Keratinocyte (primary cell): ENCODE measurements at regions not wholly inside any gene's neighbourhood (a gene's known extent, or its start where the extent isn't known, plus 50 kb on each side); places are given as distances from the start of the nearest gene placed in this dataset.

Source experiments
- CTCF ChIP-seq, 3 experiments: IDR thresholded peaks in 1 of 3; conservative IDR thresholded peaks in 1 of 3; optimal IDR thresholded peaks in 1 of 3; 2 replicates in 2 of 3; 3 replicates in 1 of 3; pipeline versions ENCODE3 to v1.5.1; 2011; ENCODE audit warnings: low read length in 3 of 3, mild to moderate bottlenecking in 3 of 3, moderate library complexity in 2 of 3, control low read depth in 1 of 3, inconsistent platforms in 1 of 3; ENCODE audit not compliant: insufficient read depth in 2 of 3; ENCODE audit errors: extremely low read depth in 1 of 3
- EZH2 ChIP-seq: IDR thresholded peaks from one replicate; pipeline ENCODE4 v1.6.1; 2012; ENCODE audit warnings: inconsistent platforms, mild to moderate bottlenecking, low read length, moderate library complexity

GRCh38 chr1:8155528-8156186 is 129.5 kb upstream of the ERRFI1 start:
- TF ChIP-seq CTCF (optimal IDR thresholded peaks at IDR 0.05 in 1 of 3, IDR thresholded peaks at IDR 0.05 in 1 of 3, conservative IDR thresholded peaks at IDR 0.05 in 1 of 3; ENCODE audit: extremely low read depth in 1 of 3, insufficient read depth in 2 of 3, low read length in 3 of 3): no peak
- no peak for TF ChIP-seq EZH2
